OCI-LY7 (cell line): ENCODE measurements at regions not wholly inside any gene's neighbourhood (a gene's known extent, or its start where the extent isn't known, plus 50 kb on each side); places are given as distances from the start of the nearest gene placed in this dataset.
A peak's percentile ranks its signal among the peaks of the same experiment; 100 is the strongest.

Experiments
- BruUV-seq: library from RNA; stranded (reverse); fragments of 400-500 nt; replicated peaks from 2 replicates; lab custom pipeline; 2021; lab: Mats Ljungman, UMichigan
- CTCF ChIA-PET: fragments of 300-600 bp; sonication (Branson Sonifier 250); formaldehyde crosslinking; loops from one replicate; lab custom pipeline; 2022; ENCODE audit warnings: antibody characterized with exemption; ENCODE audit not compliant: unreplicated experiment; lab: Charles Lee
- POLR2A ChIA-PET: fragments of 300-600 bp; sonication (Branson Sonifier 250); formaldehyde crosslinking; loops from one replicate; lab custom pipeline; 2022; ENCODE audit warnings: antibody characterized with exemption; lab: Charles Lee
- DNase-seq: peaks from one replicate; pipeline ENCODE4 v3.0.0-alpha.2; 2015; ENCODE audit warnings: low spot score
- H2AFZ ChIP-seq: fragments of 200-600 bp; sonication (generic), shearing (Covaris generic); 2 replicates; pipeline ENCODE4 v1.6.1; 2014; ENCODE audit warnings: mild to moderate bottlenecking, antibody characterized with exemption, low read length, moderate library complexity
- H3K27ac ChIP-seq: fragments of 200-600 bp; sonication (generic); 2 replicates; pipeline ENCODE4 v1.5.1; 2014; ENCODE audit warnings: mixed run types, low read depth, mild to moderate bottlenecking, moderate library complexity, low read length, inconsistent platforms; ENCODE audit not compliant: poor library complexity, severe bottlenecking
- H3K36me3 ChIP-seq: fragments of 200-600 bp; sonication (generic); 2 replicates; pipeline ENCODE4 v1.6.1; 2014; ENCODE audit warnings: mild to moderate bottlenecking, antibody characterized with exemption, low read length, moderate library complexity, mixed read lengths; ENCODE audit not compliant: insufficient read depth
- H3K4me1 ChIP-seq: fragments of 200-600 bp; sonication (generic); 2 replicates; pipeline ENCODE4 v1.5.1; 2014; ENCODE audit warnings: mild to moderate bottlenecking, low read length; ENCODE audit not compliant: insufficient read depth, poor library complexity, severe bottlenecking
- H3K4me2 ChIP-seq: fragments of 200-600 bp; sonication (generic); 2 replicates; pipeline ENCODE4 v1.6.1; 2014; ENCODE audit warnings: mild to moderate bottlenecking, low read length
- H3K4me3 ChIP-seq: fragments of 200-600 bp; sonication (generic); 2 replicates; pipeline ENCODE4 v1.5.1; 2014; ENCODE audit warnings: mild to moderate bottlenecking, low read depth, low read length; ENCODE audit not compliant: poor library complexity, severe bottlenecking
- H3K79me2 ChIP-seq: fragments of 200-600 bp; sonication (generic); 2 replicates; pipeline ENCODE4 v1.6.1; 2016; ENCODE audit warnings: low read depth, mild to moderate bottlenecking, low read length, moderate library complexity, mixed read lengths; ENCODE audit not compliant: insufficient read depth
- H3K9me2 ChIP-seq: fragments of 200-600 bp; sonication (generic); 2 replicates; pipeline ENCODE4 v1.6.1; 2016; ENCODE audit warnings: mild to moderate bottlenecking, low read length, mixed read lengths; ENCODE audit not compliant: insufficient read depth
- H3K9me3 ChIP-seq: fragments of 200-600 bp; sonication (generic); 2 replicates; pipeline ENCODE4 v1.6.1; 2014; ENCODE audit warnings: mild to moderate bottlenecking, mixed run types, low read length, mixed read lengths
- H4K20me1 ChIP-seq: fragments of 200-600 bp; sonication (generic); 2 replicates; pipeline ENCODE4 v1.6.1; 2014; ENCODE audit warnings: mild to moderate bottlenecking, antibody characterized with exemption, low read length, moderate library complexity, mixed read lengths; ENCODE audit not compliant: insufficient read depth
- EZH2phosphoT487 ChIP-seq: fragments of 200-600 bp; sonication (generic); IDR thresholded peaks from 2 replicates; pipeline ENCODE4 v1.6.1; 2018; ENCODE audit warnings: low read depth, borderline replicate concordance, mild to moderate bottlenecking, mixed run types, antibody characterized with exemption, low read length, moderate library complexity, mixed read lengths
- intact Hi-C: fragments of 100-400 bp; cut with micrococcal nuclease; formaldehyde crosslinking; loops from one replicate; pipeline ENCODE4 v1.10.0; 2022; ENCODE audit not compliant: unreplicated experiment
- TF ChIP-seq, protein P1 (sequence below): fragments of 200-600 bp; sonication (generic); conservative IDR thresholded peaks from 2 replicates; pipeline ENCODE4 v1.5.1; 2014; ENCODE audit warnings: mild to moderate bottlenecking, antibody characterized with exemption, low read length, moderate library complexity, mixed read lengths

DNA sequence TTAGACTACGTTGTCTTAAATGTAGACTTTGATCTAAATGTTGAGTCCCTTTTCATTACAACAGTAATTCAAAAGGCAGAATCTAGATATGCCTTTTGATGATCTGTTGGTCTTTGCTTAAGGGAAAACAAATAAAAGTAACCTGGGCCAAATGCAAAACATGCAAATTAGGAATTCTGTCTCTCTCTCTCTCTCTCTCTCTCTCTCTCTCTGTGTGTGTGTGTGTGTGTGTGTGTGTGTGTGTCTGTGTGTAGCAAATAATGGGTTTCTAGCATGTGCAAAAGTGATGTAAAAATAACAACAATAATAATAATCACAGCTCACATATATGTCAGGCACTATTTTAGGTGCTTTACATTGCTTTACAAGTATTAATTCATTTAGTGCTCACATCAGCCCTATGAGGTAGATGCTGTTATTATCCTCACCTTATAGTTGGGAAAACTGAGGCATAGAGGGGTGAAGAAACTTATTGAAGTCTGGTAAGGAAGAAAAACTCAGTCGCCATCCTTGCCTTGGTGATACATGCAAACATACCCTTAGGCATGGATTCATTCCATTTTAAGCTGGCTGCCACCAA, 160.3 kb upstream of the ZNF217 start:
- Histone ChIP-seq H2AFZ (peak overlapping the region; percentile 76; the same call in 1 of the 2 replicates), H3K36me3 (no peaks in the 10 kb centered on the region), H3K79me2 (no peaks in the 10 kb centered on the region), H3K27ac (no peak overlapping the region), H3K9me3 (no peaks in the 10 kb centered on the region), H3K9me2 (no peaks in the 10 kb centered on the region), H3K4me1 (peaks cover 54% of the 10 kb centered on the region), H4K20me1 (no peaks in the 10 kb centered on the region), H3K4me3 (peak overlapping the region; percentile 5), H3K4me2 (peak overlapping the region; percentile 50)
- ChIA-PET CTCF (no interaction called here), POLR2A (interaction anchor here (0.6 to 4.2 kb wide), 15 partner anchors 10 to 186 kb away, joined by 3 to 11 read pairs (median 4); no protein-coding TSS in a partner anchor)
- intact Hi-C loops = loop anchor here (5.0 kb wide), 3 partner anchors 73 to 172 kb away; no protein-coding TSS in a partner anchor
- no TSS peak for BruUV-seq
- no peak for DNase-seq
- TF ChIP-seq EZH2phosphoT487 = no peak
- TF ChIP-seq, protein P1, sequence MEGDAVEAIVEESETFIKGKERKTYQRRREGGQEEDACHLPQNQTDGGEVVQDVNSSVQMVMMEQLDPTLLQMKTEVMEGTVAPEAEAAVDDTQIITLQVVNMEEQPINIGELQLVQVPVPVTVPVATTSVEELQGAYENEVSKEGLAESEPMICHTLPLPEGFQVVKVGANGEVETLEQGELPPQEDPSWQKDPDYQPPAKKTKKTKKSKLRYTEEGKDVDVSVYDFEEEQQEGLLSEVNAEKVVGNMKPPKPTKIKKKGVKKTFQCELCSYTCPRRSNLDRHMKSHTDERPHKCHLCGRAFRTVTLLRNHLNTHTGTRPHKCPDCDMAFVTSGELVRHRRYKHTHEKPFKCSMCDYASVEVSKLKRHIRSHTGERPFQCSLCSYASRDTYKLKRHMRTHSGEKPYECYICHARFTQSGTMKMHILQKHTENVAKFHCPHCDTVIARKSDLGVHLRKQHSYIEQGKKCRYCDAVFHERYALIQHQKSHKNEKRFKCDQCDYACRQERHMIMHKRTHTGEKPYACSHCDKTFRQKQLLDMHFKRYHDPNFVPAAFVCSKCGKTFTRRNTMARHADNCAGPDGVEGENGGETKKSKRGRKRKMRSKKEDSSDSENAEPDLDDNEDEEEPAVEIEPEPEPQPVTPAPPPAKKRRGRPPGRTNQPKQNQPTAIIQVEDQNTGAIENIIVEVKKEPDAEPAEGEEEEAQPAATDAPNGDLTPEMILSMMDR = no peak

DNA sequence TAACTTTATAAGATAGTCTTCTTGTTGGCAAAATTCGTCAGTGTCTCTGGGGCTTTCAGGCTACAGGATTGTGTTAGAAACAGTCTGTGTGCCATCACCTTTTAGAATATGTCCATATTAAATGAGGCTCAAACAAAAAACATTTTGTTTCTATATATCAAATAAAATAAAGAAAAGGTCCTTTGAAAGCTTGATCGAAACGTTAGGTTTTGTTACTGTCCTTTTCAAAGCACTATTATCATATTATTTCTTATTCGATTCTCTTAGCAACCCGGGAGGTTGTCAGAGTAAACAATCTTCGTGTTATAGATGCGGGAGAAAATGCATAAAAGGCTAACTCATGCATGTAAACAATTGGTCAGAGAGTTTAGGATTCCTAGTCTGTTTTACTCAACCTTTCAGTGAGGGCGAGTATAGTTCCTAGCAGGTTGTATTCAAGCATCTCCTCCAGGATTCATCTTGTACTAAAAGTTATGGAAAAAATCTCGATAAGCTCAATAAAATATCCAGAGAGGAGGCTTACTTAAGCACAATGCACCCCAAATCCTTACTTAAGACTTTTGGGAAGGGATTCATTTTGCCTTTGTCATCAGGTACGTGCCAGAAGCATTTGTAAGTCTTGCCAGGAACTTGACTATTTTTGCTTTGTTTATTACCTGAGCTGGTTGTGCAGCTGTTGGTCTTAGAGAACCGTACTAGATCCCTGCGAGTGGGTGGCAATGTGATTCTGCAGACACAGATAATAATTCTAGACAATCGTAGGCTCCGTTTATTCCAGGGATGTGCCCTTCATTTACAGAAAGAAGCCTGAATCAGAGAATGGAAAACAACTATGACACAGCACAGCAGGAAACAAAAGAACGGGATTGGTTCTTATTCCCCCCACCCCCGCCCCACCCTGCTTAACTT, 159.6 kb upstream of the ZNF217 start:
- Histone ChIP-seq H3K4me2 (peak overlapping the region; percentile 50), H3K36me3 (no peaks in the 10 kb centered on the region), H2AFZ (peak overlapping the region; percentile 76), H3K27ac (no peak overlapping the region), H3K9me3 (no peaks in the 10 kb centered on the region), H3K4me1 (peaks cover 56% of the 10 kb centered on the region), H3K4me3 (peak overlapping the region; percentile 5), H3K79me2 (no peaks in the 10 kb centered on the region), H4K20me1 (no peaks in the 10 kb centered on the region), H3K9me2 (no peaks in the 10 kb centered on the region)
- ChIA-PET CTCF (no interaction called here), POLR2A (interaction anchor here (0.5 to 4.2 kb wide), 12 partner anchors 13 to 187 kb away, joined by 3 to 11 read pairs (median 3); no protein-coding TSS in a partner anchor)
- intact Hi-C loops = loop anchor here (5.0 kb wide), 3 partner anchors 74 to 171 kb away; no protein-coding TSS in a partner anchor
- DNase-seq = peak; percentile 42
- BruUV-seq = no TSS peak
- TF ChIP-seq, protein P1 = no peak
- TF ChIP-seq EZH2phosphoT487 = no peak
